HG03064 (cell line): ENCODE measurements at regions not wholly inside any gene's neighbourhood (a gene's known extent, or its start where the extent isn't known, plus 50 kb on each side); places are given as distances from the start of the nearest gene placed in this dataset.
"Not testable (repeated sequence)": the region's sequence is repeated elsewhere in the genome, so short reads cannot be mapped to it uniquely, and the experiment has no call there.

ENCODE experiments used
- ATAC-seq: cut with Tn5 transposase; IDR thresholded peaks from one replicate; pipeline ENCODE4 v1.9.1; 2021; ENCODE audit warnings: low read depth; ENCODE audit not compliant: unreplicated experiment

DNA sequence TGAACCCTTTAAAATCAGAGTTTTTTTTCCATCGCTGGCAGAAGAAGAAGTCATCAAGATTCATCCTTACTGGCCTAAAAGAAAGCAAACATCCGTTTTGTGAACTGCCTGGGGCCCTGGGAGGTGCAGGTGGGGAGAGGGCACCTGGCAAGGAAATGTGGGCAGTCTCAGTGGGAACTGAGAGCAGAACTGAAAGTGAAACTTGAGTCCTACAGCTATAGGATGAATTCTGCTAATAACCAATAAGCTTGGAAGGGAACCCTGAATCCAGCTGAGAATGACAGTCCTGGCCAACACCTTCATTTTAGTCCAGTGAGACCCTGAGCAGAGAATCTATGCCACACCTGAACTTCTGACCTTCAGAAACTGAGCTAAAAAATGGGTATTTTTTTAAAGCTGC is 130.1 kb upstream of the ASCC3 start:
- ATAC-seq: peak; percentile 95

DNA sequence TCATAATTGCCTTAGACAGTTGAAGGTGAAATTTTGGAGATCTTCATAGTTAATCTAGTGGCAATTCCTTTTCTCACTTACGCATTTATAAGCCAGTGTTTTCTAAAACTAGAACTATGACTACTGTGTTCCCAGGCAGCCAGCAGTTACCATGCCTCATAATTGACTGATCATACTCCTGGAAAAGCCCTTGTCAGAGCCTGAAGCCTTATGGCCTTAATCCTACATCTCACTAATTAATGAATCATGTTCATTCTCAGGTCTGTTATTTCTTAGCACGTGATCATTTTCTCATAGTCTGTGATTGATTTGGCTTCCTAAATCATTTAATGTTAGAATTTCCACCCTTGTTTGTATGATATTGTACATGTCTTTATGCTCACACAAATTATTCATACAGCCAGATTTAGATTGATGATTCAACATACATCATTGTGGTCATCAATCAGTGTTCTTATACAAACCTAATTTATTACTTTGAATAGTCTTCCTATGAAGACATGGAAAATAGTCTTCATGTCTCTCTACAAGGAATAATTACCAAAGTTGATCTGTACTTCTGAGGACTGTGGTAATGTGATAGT is 132.6 kb upstream of the ASCC3 start:
- ATAC-seq: no peak

DNA sequence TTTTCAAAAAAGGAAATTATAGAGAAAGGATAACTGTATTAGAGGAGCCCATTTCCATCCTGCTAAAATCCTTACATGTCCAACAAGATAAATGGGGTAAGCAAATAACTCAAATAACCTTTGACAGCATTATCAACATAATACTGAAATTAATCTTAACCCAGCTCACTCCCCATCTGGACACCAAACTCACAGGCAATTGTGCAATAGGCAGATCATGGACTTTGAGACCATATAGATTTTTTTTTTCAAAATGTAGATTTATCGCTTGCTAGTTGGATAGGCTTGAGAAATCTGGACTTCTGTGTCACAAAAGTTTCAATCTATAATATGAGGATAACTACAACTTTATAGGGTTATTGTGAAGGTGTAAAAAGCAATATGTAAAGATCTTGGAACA is 134.4 kb upstream of the ASCC3 start:
- ATAC-seq: no peak

DNA sequence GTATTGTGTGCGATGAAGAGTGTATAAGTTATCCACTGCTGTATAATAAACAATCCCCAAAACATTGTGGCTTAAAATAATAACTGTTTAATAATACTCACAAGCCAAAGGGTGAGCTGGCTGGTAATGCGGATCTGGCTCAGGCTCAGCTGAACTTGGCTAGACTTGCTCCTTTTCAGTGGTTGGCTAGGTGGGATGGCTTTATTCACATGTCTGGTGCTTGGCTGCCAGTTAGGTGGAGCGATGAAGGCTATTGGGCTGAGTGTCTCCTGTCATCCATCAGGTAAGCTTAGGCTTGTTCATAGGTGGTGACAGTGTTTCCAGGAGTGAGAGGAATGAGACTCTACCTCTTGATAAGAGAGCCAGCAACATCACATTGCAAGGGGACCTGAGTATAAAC is 135.0 kb upstream of the ASCC3 start:
- ATAC-seq: no peak

DNA sequence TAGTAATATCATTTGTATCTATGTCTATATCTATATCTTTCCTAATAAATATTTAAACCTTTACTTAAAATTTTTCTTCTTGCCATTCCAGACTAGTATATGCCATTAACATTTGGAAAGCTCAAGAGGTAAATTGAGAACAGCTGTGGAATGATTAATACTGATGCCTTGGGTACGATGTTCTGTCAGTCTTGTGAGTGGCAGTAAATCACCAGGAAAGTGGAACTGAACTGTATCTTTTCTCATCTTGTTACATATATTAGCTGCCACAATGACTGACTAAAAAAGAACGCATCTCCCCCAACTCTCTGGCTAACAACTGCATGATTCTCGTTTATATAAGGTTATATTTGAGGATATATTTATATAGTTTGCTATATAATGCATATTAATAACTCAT is 137.0 kb upstream of the ASCC3 start:
- no peak for ATAC-seq

DNA sequence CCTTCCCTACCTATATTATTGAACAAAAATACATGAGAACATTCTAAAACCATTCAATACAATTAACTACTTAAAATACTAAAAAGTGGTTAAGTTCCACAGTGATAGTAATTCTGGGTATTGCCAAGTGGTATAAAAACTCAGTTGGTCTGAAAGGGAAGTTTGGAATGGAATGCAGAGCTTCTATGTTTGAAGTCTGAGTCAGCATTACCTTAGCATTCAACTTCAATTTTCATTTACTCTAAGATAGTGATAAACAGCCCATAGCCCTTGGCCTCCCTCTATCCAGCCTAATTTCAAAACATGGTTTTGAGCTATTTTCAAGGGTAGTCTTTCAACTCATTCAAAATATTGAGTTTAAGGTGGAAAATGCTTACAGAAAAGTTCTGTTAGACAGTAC is 140.4 kb upstream of the ASCC3 start:
- ATAC-seq: no peak

DNA sequence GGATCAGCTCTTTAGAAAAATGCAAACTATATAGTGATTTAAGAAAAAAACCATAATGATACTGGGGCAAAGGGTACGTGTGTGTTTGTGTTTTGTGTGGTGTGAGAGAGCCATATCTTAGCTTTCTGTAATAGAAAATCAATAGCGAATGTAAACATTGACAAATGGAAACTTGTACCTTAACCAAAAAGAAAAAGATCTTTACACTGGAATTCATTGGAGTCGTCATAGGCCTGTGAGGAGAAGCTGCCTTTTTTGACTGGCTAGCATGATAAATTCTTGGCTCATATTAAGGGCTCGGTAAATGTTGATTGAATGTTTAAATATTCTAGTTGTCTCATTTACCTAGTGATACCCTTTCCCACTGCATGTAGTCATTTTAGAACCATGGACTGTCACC is 161.8 kb upstream of the ASCC3 start:
- ATAC-seq: no peak

DNA sequence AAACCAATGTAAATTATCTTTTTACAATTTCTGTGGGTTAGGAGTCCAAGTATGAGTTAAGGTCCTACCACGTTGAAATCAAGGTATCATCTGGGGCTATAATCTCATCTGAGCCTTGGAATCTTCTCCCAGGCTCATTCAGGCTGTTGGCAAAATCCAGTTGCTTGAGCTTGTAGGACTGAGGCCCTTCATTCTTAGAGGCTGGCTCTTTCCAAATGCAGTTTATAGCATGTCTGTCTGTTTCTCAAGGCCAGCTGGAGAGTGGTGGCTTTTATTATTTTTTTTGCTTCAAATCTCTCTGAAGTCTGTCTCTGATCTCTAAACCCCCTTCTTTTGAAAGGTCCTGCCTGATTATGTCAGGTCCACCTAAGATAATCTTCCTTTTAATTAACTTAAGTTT is 177.2 kb upstream of the ASCC3 start:
- ATAC-seq: no peak

DNA sequence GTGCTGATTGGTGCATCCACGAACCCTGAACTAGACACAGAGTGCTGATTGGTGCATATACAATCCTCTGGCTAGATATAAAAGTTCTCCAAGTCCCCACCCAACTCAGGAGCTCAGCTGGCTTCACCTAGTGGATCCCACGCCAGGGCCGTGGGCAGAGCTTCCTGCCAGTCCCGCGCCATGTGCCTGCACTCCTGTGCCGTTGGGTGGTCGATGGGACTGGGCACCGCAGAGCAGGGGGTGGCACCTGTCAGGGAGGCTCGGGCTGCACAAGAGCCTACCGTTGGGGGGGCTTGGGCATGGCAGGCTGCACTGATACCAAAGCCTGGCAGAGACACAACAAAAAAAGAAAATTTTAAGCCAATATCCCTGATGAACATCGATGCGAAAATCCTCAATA is 185.4 kb upstream of the ASCC3 start:
- no peak for ATAC-seq

DNA sequence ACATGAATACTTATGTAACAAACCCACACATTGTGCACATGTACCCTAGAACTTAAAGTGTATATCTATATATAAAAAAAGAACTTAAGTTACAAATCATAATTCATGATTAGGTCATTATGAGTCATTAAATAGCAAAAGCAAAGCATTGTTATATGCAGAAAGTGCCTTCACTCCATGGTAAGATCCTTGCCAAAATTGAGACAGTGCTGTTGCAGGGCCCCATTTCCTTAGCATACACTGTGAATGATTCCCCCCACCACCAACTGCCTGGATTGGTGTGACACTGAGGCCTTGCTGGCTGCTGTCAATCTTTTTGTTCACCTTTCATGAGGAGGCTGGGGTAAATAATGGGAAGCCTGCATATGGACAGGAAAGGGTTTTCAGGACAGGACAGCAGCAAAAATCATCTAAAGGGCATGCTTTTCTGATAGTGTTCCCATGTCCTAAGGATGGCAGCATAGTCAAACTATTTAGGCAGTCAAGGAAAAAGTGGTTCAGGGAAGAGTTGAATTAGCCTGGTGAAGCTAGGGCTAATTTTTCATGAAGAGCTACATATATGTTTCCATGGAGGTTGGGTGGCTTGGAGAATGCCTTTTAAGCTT is 188.2 kb upstream of the ASCC3 start:
- ATAC-seq: no peak

DNA sequence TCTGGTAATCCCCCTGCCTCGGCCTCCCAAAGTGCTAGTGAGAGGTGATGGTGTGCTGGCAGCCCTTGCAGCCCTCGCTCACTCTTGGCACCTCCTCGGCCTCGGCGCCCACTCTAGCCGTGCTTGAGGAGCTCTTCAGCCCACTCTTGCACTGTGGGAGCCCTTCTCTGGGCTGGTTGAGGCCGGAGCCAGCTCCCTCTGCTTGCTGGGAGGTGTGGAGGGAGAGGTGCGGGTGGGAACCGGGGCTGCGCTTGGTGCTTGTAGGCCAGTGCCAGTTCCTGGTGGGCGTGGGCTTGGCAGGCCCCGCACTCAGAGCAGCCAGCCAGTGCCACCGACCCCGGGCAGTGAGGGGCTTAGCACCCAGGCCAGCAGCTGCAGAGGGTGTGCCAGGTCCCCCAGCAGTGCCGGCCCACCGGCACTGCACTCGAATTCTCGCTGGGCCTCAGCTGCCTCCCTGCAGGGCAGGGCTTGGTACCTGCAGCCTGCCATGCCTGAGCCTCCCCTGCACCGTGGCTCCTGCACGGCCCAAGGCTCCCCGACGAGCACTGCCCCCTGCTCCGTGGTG is 189.0 kb upstream of the ASCC3 start:
- no peak for ATAC-seq

DNA sequence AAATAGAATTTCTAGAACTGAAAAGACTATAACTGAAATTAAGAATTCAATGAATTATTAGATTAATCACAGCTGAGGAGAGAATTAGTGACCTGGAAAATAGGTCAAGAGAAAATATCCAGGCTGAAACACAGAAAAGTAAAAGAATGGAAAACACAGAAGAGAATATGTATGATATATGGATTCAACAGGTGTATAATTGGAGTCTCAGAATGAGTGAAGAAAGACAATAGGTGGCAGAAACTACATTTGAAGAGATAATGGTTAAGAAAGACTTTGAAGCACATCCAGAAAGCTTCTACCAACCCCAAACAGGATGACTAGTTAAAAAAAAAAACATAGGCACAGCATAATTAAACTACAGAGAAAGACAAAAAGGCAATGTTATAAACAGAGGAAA is 196.2 kb upstream of the ASCC3 start:
- no peak for ATAC-seq

DNA sequence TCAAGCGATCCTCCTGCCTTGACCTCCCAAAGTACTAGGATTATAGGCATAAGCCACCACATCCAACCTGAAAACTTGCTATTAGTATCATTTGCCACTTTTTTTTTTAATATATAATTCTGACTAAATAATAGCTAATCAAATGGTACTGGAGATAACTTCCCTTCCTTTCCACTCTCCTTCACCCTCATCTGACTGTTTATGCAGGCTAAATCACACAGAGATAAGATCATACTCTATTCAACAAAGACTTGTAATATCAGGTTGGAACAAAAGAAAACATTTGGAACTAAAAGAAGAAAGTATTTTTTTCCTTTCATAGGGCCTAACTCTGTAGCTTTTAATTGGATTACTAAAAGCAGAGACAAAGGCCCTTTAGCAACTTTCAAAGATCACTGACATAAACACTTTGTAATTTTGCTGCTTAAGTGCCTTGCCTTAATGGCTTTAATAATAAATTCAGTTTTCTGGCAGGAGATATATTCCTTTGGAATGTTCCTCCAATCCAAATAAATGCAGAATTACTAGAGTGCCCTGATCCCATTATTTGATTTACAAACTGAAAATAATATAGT is 198.7 kb upstream of the ASCC3 start:
- no peak for ATAC-seq

DNA sequence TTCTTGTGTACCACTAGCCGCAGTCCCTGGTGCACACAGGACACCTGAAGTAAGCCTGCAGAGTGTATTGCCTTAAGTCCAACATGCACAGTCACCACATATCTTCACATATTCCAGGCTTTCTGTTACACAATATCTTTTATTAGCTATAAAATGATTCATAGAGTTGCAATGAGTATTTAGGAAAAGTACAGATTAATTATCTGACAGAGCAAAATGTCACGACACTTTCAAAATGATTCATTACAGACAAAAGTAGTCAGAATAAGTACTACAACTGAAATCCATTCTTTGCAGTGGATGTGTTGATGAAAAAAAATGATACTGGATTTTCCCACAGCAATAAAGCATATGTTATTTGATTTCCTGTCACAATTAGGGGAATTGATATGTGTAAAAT is 199.5 kb upstream of the ASCC3 start:
- no peak for ATAC-seq

DNA sequence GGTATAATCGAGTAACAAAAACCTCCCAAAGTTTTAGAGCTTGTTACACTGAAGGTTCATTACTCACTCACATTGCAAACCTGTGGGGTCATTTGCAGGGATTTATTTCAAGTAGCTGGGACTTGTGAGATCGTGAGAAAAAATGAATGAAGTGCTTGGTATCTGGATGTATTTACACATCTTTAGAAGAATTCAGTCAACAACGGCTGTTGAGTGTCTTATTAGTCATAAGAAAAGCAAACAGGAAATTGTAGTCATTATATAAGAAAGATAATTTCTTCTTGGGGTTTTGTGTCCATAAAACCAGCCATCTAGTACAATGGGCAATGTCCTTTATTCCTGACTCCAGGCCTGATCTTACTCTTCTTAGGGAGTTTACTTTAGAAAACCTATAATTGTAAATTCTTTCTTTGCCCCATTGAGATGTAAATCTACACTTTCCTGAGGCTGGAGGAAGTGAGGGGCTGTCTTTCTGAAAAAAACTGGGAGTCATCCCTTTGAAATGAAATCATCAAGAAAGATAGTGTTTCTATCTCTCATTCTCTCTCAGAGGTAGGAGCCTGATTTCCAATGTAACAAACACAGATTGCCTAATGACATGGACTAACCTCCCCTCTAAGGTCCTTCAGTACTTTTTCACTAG is 202.5 kb upstream of the ASCC3 start:
- ATAC-seq: no peak

DNA sequence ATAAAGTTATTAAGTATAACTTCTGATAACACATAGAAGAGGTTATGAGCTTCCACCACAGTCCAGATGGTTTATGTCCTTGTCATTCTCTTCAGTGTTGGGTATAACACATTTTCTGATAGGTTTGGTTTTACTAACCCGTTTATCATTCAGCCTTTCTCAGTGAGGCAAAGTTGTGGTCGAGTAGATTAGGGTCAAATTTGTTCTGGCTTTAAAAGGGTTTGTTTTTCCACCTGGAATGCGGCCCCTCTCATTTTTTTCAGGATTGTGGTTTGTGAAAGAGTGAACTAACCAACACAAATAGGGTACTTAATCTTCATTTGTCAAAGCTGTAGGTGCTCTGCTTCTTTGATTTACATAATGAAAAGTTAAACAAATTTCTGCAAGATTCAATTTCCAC is 204.2 kb upstream of the ASCC3 start:
- no peak for ATAC-seq

DNA sequence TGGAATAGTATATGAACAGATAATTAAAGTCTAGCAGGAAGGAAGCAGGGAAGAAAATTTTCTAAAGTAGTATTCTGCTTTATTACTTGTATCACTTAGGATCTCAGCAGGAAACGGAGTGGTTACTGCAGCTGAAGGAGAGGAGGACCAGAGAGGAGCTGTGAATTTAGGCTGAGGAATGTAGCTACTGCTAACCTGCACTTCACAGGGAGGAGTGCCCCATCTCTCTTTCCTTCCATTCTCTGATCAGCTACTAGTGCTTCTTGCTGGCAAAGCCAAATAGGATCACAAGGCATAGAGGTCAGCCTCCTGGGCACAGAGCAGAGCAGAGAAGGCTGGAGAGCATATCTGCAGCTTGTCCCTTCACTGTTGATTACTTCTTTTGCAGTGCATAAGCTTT is 205.3 kb upstream of the ASCC3 start:
- ATAC-seq: no peak

DNA sequence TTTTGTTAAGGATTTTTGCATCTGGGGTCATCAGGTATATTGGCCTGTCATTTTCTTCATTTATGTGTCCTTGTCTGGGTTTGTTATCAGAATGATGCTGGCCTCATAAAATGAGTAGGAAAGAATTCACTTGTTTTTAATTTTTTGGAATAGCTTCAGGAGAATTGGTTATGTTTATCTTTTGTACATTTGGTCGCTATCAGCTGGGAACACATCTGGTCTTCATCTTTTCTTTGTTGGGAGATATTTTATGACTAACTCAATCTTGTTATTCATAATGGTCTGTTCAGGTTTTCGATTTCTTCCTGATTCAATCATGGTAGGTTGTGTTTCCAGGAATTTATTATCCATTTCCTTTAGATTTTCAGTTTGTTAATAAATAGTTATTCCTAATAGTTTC is 207.5 kb upstream of the ASCC3 start:
- no peak for ATAC-seq

DNA sequence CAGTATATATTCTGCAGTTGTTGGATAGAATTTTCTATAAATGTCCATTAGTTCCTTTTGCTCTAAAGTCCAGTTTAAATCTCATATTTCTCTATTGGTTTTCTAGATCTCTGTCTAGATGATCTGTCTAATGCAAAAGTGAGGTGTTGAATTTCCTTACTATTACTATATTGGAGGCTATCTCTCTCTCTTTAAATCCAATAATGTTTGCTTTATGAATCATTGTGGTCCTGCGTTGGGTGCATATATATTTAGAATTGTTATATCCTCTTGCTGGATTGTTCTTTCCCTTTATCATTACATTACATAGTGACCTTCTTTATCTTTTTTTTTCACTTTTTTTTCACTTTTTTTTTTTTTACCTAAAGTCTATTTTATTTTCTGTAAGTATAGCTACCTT is 208.5 kb upstream of the ASCC3 start:
- ATAC-seq: no peak

DNA sequence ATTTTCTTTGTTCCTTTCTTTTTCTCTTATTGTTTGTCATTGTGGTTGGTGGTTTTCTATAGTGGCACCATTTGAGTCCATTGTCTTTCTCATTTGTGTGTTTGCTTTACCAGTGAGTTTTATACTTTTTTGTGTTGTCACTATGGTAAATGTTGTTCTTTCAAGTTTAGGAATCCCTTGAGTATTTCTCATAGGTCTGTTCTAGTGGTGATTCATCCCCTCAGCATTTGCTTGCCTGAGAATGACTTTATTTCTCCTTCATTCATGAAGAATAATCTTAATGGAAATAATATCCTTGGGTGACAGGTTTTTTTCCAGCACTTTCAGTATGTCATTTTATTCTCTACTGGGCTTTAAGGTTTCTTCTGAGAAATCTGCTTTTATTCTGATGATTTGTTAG is 209.2 kb upstream of the ASCC3 start:
- ATAC-seq: no peak

DNA sequence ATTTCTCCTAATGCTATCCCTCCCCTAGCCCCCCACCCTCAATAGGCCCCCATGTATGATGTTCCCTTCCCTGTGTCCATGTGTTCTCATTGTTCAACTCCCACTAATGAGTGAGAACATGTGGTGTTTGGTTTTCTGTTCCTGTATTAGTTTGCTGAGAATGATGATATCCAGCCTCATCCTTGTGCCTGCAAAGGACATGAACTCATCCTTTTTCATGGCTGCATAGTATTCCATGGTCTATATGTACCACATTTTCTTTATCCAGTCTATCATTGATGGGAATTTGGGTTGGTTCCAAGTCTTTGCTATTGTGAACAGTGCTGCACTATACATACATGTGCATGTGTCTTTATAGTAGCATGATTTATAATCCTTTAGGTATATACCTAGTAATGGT is 217.5 kb upstream of the ASCC3 start:
- not testable (repeated sequence) for ATAC-seq

DNA sequence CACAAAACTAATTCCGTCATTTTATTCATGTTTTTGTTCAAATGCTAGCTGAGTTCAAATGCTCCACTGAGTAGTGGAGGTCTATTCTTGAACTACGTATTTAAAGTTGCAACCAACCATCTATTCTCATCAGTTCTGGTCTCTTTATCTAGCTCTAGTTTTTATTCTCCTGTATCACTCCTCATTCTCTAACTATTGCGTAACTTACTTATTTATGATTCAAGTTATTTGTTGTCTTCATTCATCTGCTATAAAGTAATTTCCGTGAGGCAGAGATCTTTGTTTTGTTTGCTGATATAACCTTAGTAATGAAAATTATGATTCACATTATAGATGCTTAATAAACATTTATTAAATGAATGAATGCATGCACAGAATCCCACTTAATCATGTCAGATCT is 221.6 kb upstream of the ASCC3 start:
- ATAC-seq: no peak
